Naive thymus-derived CD4-positive, alpha-beta T cell (primary cell): ENCODE measurements at regions not wholly inside any gene's neighbourhood (a gene's known extent, or its start where the extent isn't known, plus 50 kb on each side); places are given as distances from the start of the nearest gene placed in this dataset.
"Not testable (repeated sequence)": the region's sequence is repeated elsewhere in the genome, so short reads cannot be mapped to it uniquely, and the experiment has no call there.

Experiments
- ATAC-seq: fragments of 150-1000 bp; cut with Tn5 transposase; 2 replicates; pipeline ENCODE4 v1.10.0; 2021; ENCODE audit warnings: mild to moderate bottlenecking, moderate library complexity
- CTCF ChIA-PET: fragments of 350-600 bp; sonication (Branson Sonifier 250); formaldehyde crosslinking; loops from one replicate; lab custom pipeline; 2021; ENCODE audit warnings: antibody characterized with exemption; lab: Charles Lee
- POLR2A ChIA-PET: fragments of 350-600 bp; sonication (Branson Sonifier 250); formaldehyde crosslinking; loops from one replicate; lab custom pipeline; 2021; ENCODE audit warnings: antibody characterized with exemption, inconsistent platforms; lab: Charles Lee
- DNase-seq, 9 donors: peaks; one replicate each; pipeline versions ENCODE4 v3.0.0 to v3.0.0-alpha.2; 2020 to 2022; ENCODE audit warnings: mixed read lengths in 1 of 9
- H3K27ac ChIP-seq: one replicate; pipeline ENCODE4 v1.7.0; 2013; ENCODE audit warnings: mild to moderate bottlenecking, low read depth, low read length, moderate library complexity
- H3K27me3 ChIP-seq, 2 donors: one replicate each; pipeline ENCODE4 v1.7.0; 2013; ENCODE audit warnings: low read length in 2 of 2, mild to moderate bottlenecking in 2 of 2, moderate library complexity in 2 of 2; ENCODE audit not compliant: control insufficient read depth in 2 of 2, insufficient read depth in 2 of 2
- H3K36me3 ChIP-seq, 3 experiments: 1 replicate in 2 of 3; 2 replicates in 1 of 3; pipeline ENCODE4 v1.7.0; 2013; ENCODE audit warnings: low read length in 3 of 3, mild to moderate bottlenecking in 3 of 3, moderate library complexity in 1 of 3; ENCODE audit not compliant: insufficient read depth in 3 of 3, control insufficient read depth in 2 of 3
- H3K4me1 ChIP-seq, 2 donors: one replicate each; pipeline ENCODE4 v1.7.0; 2013; ENCODE audit warnings: low read length in 2 of 2, mild to moderate bottlenecking in 2 of 2, moderate library complexity in 1 of 2; ENCODE audit not compliant: control insufficient read depth in 2 of 2, insufficient read depth in 2 of 2
- H3K4me3 ChIP-seq: 2 replicates; pipeline ENCODE4 v1.7.0; 2013; ENCODE audit warnings: mild to moderate bottlenecking, low read length
- H3K9me3 ChIP-seq, 3 experiments: 1 replicate in 2 of 3; 2 replicates in 1 of 3; pipeline ENCODE4 v1.7.0; 2013; ENCODE audit warnings: low read length in 3 of 3; ENCODE audit not compliant: control insufficient read depth in 2 of 3
- H3K27ac Mint-ChIP-seq, 9 donors: one replicate each; pipeline ENCODE4 v1.8.0; 2020 to 2022; ENCODE audit warnings: mixed read lengths in 9 of 9, mild to moderate bottlenecking in 8 of 9, moderate library complexity in 5 of 9, inconsistent platforms in 2 of 9
- H3K27me3 Mint-ChIP-seq, 5 donors: one replicate each; pipeline ENCODE4 v1.8.0; 2021 to 2022; ENCODE audit warnings: mixed read lengths in 5 of 5, mild to moderate bottlenecking in 1 of 5
- H3K36me3 Mint-ChIP-seq, 5 donors: one replicate each; pipeline ENCODE4 v1.8.0; 2020 to 2022; ENCODE audit warnings: mixed read lengths in 5 of 5, mild to moderate bottlenecking in 3 of 5, inconsistent platforms in 1 of 5
- H3K4me1 Mint-ChIP-seq, 7 donors: one replicate each; pipeline ENCODE4 v1.8.0; 2020 to 2022; ENCODE audit warnings: mixed read lengths in 7 of 7, mild to moderate bottlenecking in 3 of 7, inconsistent platforms in 1 of 7
- H3K4me3 Mint-ChIP-seq, 10 donors: one replicate each; pipeline ENCODE4 v1.8.0; 2020 to 2022; ENCODE audit warnings: mild to moderate bottlenecking in 10 of 10, mixed read lengths in 10 of 10, moderate library complexity in 6 of 10, inconsistent platforms in 2 of 10
- H3K9me3 Mint-ChIP-seq, 11 donors: one replicate each; pipeline ENCODE4 v1.8.0; 2020 to 2022; ENCODE audit warnings: mixed read lengths in 11 of 11, mild to moderate bottlenecking in 4 of 11, inconsistent platforms in 1 of 11, moderate library complexity in 1 of 11
- intact Hi-C, 2 donors: fragments of 100-400 bp; cut with micrococcal nuclease; formaldehyde crosslinking; loops; one replicate each; pipeline ENCODE4 v1.15.1; 2023

DNA sequence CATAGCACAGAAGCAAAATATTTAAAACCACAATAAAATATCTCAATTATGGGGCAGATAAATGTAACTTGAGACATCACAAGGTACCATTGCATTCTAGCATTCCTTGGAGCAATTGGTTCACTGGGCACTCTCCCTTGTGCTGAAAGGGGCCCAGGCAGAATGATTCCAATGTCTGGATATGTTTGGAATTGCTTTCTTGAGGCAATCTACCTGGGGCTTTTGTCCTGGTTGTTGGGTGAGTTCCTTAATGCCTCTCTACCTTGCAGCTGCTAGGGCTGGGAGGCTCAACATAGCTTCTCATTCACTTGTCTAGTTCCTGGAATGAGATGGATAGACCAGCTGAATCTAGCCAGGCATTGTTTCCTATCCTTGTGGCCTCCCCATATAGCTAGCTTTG is 539.6 kb upstream of the FSHR start:
- H3K27ac Mint-ChIP-seq, result no peak overlapping the region
- no peaks in the 10 kb centered on the region for H3K4me1 ChIP-seq
- no peaks in the 10 kb centered on the region for H3K9me3 ChIP-seq
- no peaks in the 10 kb centered on the region for H3K36me3 ChIP-seq
- no peaks in the 10 kb centered on the region for H3K27me3 ChIP-seq
- H3K36me3 Mint-ChIP-seq, result no peaks in the 10 kb centered on the region
- intact Hi-C loops, result no loop called here
- peaks cover 0 to 12% (median 2%) of the 10 kb centered on the region in 11 donors for H3K9me3 Mint-ChIP-seq
- no peaks in the 10 kb centered on the region for H3K4me1 Mint-ChIP-seq
- peaks cover 0 to 3% (median 0%) of the 10 kb centered on the region in 5 donors for H3K27me3 Mint-ChIP-seq
- H3K27ac ChIP-seq, result no peak overlapping the region
- no peak for DNase-seq
- ChIA-PET POLR2A (no interaction called here), CTCF (no interaction called here)
- ATAC-seq, result no peak
- H3K4me3 ChIP-seq, result no peak overlapping the region
- no peak overlapping the region for H3K4me3 Mint-ChIP-seq

- DNase-seq, H3K4me1 Mint-ChIP-seq, H3K4me1 ChIP-seq, H3K27ac ChIP-seq, H3K9me3 ChIP-seq, H3K27ac Mint-ChIP-seq, H3K36me3 ChIP-seq, H3K36me3 Mint-ChIP-seq, CTCF ChIA-PET, POLR2A ChIA-PET, intact Hi-C loops, H3K4me3 Mint-ChIP-seq, H3K27me3 Mint-ChIP-seq, ATAC-seq, H3K4me3 ChIP-seq, H3K27me3 ChIP-seq: not testable (repeated sequence)
- H3K9me3 Mint-ChIP-seq, result peaks cover 0 to 13% (median 1%) of the 10 kb centered on the region in 11 donors
Measured at GRCh38 chr2:49692022-49692421, 537.7 kb upstream of the FSHR start.

DNA sequence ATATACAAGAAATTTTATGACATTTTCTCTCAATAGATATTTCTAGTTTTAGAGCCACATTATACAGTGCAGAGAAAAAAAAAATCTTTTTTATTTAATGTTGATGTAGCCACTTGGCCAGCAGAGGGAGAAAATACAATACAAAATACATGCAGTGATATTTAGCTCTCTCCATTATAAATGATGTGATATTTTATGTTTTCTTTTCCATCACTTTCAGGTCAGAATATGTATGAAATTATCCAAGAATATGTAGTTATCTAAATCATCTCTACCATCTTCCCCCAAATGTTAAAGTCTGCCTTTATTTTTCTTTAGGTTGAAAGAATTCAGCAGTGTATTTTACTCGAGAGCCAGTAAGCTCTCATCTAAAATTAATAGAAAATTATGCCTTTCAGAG is 533.6 kb upstream of the FSHR start:
- Histone ChIP-seq H3K27me3 (no peaks in the 10 kb centered on the region), H3K9me3 (no peaks in the 10 kb centered on the region), H3K36me3 (no peaks in the 10 kb centered on the region), H3K4me1 (no peaks in the 10 kb centered on the region), H3K27ac (no peak overlapping the region), H3K4me3 (no peak overlapping the region)
- H3K36me3 Mint-ChIP-seq, result no peaks in the 10 kb centered on the region
- intact Hi-C loops, result loop anchor here (2.0 to 5.0 kb wide), 3 partner anchors 457 to 804 kb away; no protein-coding TSS in a partner anchor
- H3K9me3 Mint-ChIP-seq, result peaks cover 0 to 16% (median 2%) of the 10 kb centered on the region in 11 donors
- DNase-seq (no peak), ATAC-seq (no peak)
- no peak overlapping the region for H3K4me3 Mint-ChIP-seq
- no peaks in the 10 kb centered on the region for H3K4me1 Mint-ChIP-seq
- POLR2A ChIA-PET, result no interaction called here
- CTCF ChIA-PET, result no interaction called here
- peaks cover 0 to 3% (median 0%) of the 10 kb centered on the region in 5 donors for H3K27me3 Mint-ChIP-seq
- no peak overlapping the region for H3K27ac Mint-ChIP-seq

GRCh38 chr2:49686897-49687442 is 532.7 kb upstream of the FSHR start:
- H3K27ac Mint-ChIP-seq, result no peak overlapping the region
- Histone ChIP-seq H3K27me3 (no peaks in the 10 kb centered on the region), H3K27ac (no peak overlapping the region), H3K4me1 (no peaks in the 10 kb centered on the region), H3K4me3 (no peak overlapping the region), H3K36me3 (no peaks in the 10 kb centered on the region), H3K9me3 (no peaks in the 10 kb centered on the region)
- ChIA-PET CTCF (no interaction called here), POLR2A (no interaction called here)
- no peaks in the 10 kb centered on the region for H3K27me3 Mint-ChIP-seq
- no peaks in the 10 kb centered on the region for H3K4me1 Mint-ChIP-seq
- no peak for ATAC-seq
- H3K4me3 Mint-ChIP-seq, result no peak overlapping the region
- no peak for DNase-seq
- peaks cover 0 to 10% (median 1%) of the 10 kb centered on the region in 11 donors for H3K9me3 Mint-ChIP-seq
- no peaks in the 10 kb centered on the region for H3K36me3 Mint-ChIP-seq
- intact Hi-C loops, result loop anchor here (2.0 to 5.0 kb wide), 2 partner anchors 716 to 805 kb away; no protein-coding TSS in a partner anchor

DNA sequence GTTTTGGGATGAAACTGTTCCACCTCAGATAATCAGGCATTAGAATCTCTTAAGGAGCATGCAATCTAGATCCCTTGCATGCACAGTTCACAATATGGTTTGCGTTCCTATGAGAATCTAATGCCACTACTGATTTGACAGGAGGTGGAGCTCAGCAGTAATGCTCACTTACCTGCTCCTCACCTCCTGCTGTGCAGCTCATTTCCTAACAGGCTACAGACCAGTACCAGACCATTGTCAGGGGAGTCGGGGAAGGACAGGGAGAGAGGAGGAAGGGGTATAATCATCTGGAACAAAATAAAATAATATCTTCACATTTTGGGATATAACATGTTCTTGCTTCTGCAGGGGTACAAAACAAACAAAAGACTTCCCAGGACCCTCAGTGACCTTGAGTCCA is 532.0 kb upstream of the FSHR start:
- H3K27ac ChIP-seq, result no peak overlapping the region
- peaks cover 0 to 10% (median 0%) of the 10 kb centered on the region in 11 donors for H3K9me3 Mint-ChIP-seq
- H3K27me3 Mint-ChIP-seq, result no peaks in the 10 kb centered on the region
- H3K4me1 Mint-ChIP-seq, result no peaks in the 10 kb centered on the region
- no peaks in the 10 kb centered on the region for H3K4me1 ChIP-seq
- CTCF ChIA-PET, result no interaction called here
- POLR2A ChIA-PET, result no interaction called here
- intact Hi-C loops, result loop anchor here (2.0 to 5.0 kb wide), 2 partner anchors 717 to 806 kb away; no protein-coding TSS in a partner anchor
- no peak overlapping the region for H3K4me3 Mint-ChIP-seq
- H3K36me3 Mint-ChIP-seq, result no peaks in the 10 kb centered on the region
- H3K27me3 ChIP-seq, result no peaks in the 10 kb centered on the region
- no peaks in the 10 kb centered on the region for H3K9me3 ChIP-seq
- ATAC-seq (no peak), DNase-seq (no peak)
- H3K4me3 ChIP-seq, result no peak overlapping the region
- no peak overlapping the region for H3K27ac Mint-ChIP-seq
- no peaks in the 10 kb centered on the region for H3K36me3 ChIP-seq

DNA sequence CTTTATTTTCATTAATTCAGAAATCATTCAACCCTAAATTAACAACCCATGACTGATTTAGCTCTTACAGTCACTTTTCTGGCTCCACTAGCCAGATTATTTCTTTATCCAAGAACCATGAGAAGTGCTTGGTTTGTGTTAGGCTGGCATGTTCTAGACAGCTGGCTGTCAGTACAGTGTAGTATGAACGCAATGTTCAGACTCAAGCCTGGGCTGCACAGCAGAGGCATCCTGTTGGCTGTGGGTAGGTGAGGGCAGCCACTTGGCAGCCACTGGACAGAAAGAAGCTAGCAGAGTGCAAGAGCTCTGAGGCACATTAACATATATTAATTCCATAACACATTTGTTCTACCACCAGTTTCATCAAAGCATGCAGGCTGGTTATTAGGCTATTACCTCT is 522.9 kb upstream of the FSHR start:
- no peak for ATAC-seq
- ChIA-PET CTCF (no interaction called here), POLR2A (no interaction called here)
- H3K27me3 ChIP-seq, result no peaks in the 10 kb centered on the region
- Mint-ChIP-seq H3K27ac (no peak overlapping the region), H3K4me1 (no peaks in the 10 kb centered on the region), H3K9me3 (peaks cover 0 to 17% (median 3%) of the 10 kb centered on the region in 11 donors), H3K4me3 (no peak overlapping the region), H3K36me3 (no peaks in the 10 kb centered on the region), H3K27me3 (peaks cover 0 to 3% (median 0%) of the 10 kb centered on the region in 5 donors)
- no peak overlapping the region for H3K27ac ChIP-seq
- no peak for DNase-seq
- intact Hi-C loops, result no loop called here
- H3K9me3 ChIP-seq, result no peaks in the 10 kb centered on the region
- no peaks in the 10 kb centered on the region for H3K36me3 ChIP-seq
- H3K4me1 ChIP-seq, result no peaks in the 10 kb centered on the region
- H3K4me3 ChIP-seq, result no peak overlapping the region

GRCh38 chr2:49664827-49665226 is 510.5 kb upstream of the FSHR start:
- Histone ChIP-seq H3K36me3 (no peaks in the 10 kb centered on the region), H3K27me3 (no peaks in the 10 kb centered on the region), H3K27ac (no peak overlapping the region), H3K9me3 (no peaks in the 10 kb centered on the region), H3K4me3 (no peak overlapping the region), H3K4me1 (no peaks in the 10 kb centered on the region)
- Mint-ChIP-seq H3K9me3 (peaks cover 0 to 22% (median 5%) of the 10 kb centered on the region in 11 donors), H3K27ac (no peak overlapping the region), H3K4me1 (no peaks in the 10 kb centered on the region), H3K27me3 (peaks cover 0 to 5% (median 0%) of the 10 kb centered on the region in 5 donors), H3K4me3 (no peak overlapping the region), H3K36me3 (no peaks in the 10 kb centered on the region)
- POLR2A ChIA-PET, result no interaction called here
- CTCF ChIA-PET, result no interaction called here
- ATAC-seq (no peak), DNase-seq (no peak)
- intact Hi-C loops, result no loop called here
